ENCODE measurements at regions not wholly inside any gene's neighbourhood (a gene's known extent, or its start where the extent isn't known, plus 50 kb on each side); places are given as distances from the start of the nearest gene placed in this dataset.
"Not testable (repeated sequence)": the region's sequence is repeated elsewhere in the genome, so short reads cannot be mapped to it uniquely, and the experiment has no call there.

DNA sequence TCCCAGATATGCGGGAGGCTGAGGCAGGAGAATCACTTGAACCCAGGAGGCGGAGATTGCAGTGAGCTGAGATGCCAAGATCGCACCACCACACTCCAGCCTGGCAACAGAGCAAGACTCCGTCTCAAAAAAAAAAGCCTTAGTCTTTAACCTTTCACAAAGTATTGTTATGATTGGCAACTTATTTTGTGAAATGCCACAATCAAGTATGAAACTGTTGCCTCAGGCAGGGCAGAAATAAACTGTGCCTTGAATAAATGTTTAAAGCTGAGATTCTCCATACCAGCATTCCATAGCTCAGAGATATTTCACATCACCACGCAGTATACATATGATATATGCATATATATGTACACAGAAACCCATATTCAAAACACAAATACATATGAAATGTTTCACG, 120.1 kb upstream of the CCDC28A start:
- DNase-seq (ENCODE audit: low read depth): no peak
- H3K4me3 ChIP-seq (ENCODE audit: low read depth, low read length): no peak overlapping the region

DNA sequence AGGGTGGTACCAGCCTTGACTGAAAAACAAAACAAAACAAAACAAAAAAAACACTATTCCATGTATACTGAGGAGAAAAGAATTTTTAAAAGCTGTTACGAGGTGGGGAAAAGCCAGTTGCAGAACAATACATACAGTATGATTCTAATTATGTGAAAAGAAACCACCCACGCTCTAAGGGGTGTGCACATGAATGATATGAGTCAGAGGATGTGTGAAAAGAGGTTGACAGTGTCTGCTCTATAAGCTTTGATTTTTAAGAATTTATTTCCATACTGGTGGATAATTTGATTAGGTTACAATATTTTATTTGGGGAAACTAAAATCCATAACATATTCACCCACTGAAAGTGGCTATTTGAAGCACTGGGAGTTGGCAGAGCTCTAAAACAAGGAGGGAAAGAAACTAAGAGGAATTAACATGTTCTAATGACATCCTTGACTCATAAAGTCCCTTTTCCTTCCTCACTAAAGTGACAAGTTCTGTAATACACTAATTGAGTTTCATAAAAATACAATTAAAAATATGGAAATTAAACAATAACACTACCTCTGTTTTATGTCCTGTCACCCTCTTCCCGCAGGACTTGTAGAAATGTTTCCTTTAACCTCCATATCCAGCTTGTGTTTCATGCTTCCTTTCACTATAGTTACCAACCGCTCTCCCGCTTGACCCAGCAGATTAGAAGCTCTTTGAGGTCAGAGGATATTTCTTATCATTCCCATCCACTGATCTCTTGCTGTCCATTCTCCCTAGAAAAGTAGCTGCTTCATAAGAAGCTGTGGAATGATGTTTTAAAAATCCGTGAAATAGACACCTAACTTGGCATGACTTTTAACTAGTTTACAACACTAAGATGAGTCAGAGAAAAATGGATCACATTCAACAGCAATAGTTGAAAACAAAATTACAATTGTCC, 118.6 kb upstream of the CCDC28A start:
- DNase-seq (ENCODE audit: low read depth): no peak
- no peak overlapping the region for H3K4me3 ChIP-seq (ENCODE audit: low read depth, low read length)

GRCh38 chr6:138655828-138656227, 117.7 kb upstream of the CCDC28A start:
- no peak for DNase-seq (ENCODE audit: low read depth)
- H3K4me3 ChIP-seq (ENCODE audit: low read depth, low read length): no peak overlapping the region

GRCh38 chr6:138656364-138657064, 117.1 kb upstream of the CCDC28A start:
- no peak for DNase-seq (ENCODE audit: low read depth)
- H3K4me3 ChIP-seq (ENCODE audit: low read depth, low read length): no peak overlapping the region

DNA sequence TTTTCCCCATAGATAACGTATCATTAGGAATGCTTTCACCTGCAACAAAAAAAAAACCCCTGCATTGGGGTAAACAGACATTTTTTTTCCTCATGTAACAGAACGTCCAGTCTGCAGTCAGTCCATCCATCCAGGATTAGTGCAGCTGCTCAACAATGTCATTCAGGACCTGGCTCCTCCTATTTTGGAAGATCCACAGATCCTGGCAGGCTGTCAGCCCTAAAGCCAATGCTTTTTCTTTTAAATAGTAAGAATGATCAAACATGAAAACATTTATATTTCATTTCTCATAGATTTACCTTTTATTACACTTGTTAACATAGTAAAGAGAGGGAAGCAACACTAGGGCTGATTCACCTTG, 116.5 kb upstream of the CCDC28A start:
- no peak overlapping the region for H3K4me3 ChIP-seq (ENCODE audit: low read depth, low read length)
- DNase-seq (ENCODE audit: low read depth): no peak

DNA sequence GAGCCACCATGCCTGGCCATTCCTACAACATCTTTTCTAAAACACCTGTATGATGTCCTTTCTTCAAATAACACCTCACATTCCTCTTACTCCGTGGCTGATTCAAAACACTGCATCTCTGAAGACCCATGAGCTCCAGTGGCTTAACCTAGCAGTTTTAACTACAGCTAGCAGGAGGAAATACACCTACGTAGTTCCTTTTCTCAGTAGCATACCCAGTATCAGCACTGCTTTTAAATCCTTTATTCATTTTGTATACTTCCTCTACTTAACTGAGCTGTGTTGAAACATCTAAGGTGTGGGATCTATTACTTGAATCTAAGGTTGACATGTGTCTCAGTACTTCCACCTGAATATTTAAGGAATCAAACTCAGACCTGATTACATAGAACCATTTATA, 113.6 kb upstream of the CCDC28A start:
- no peak for DNase-seq (ENCODE audit: low read depth)
- H3K4me3 ChIP-seq (ENCODE audit: low read depth, low read length): no peak overlapping the region

DNA sequence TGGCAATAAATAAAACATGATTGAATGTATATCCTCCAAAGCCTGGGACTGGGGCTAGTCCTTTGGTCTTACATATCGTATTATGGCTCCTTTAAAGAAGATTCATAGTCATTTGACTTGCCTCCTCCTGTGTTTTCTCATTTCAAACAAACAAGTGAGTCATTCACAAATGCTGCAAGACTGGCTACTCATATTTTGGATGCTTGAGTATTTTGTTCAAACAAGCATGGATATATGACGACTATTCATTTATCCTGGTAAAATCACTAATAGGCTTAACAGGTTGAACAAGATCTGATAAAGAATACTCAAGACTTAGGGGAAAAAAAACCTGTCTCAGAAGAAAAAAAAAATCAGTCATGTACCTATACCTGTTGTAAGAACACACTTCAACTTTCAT, 111.1 kb upstream of the CCDC28A start:
- DNase-seq (ENCODE audit: low read depth): no peak
- no peak overlapping the region for H3K4me3 ChIP-seq (ENCODE audit: low read depth, low read length)

- DNase-seq (ENCODE audit: low read depth): no peak
- H3K4me3 ChIP-seq (ENCODE audit: low read depth, low read length): no peak overlapping the region
Measured at GRCh38 chr6:138663892-138664291, 109.7 kb upstream of the CCDC28A start.

- no peak for DNase-seq (ENCODE audit: low read depth)
- H3K4me3 ChIP-seq (ENCODE audit: low read depth, low read length): no peak overlapping the region
Measured at GRCh38 chr6:138664745-138665144, 108.8 kb upstream of the CCDC28A start.

DNA sequence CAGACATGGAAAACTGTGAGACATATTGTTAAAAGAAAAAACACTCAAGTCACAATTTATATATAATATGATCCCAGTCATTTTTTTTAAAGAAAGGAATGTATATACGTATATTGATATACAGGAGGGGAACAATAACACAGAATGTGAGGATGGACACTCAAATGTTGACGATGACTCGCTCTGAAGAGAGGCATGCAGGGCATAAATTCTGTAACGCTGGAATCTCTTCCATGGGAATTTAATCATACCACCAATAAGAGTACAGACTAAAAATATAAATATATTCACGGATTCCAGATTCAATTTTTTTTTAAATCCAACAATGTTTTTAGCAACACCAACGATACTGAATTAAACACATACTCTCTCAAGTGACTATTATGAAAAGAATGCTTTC, 106.9 kb upstream of the CCDC28A start:
- no peak overlapping the region for H3K4me3 ChIP-seq (ENCODE audit: low read depth, low read length)
- no peak for DNase-seq (ENCODE audit: low read depth)

GRCh38 chr6:138667408-138667807, 106.2 kb upstream of the CCDC28A start:
- no peak for DNase-seq (ENCODE audit: low read depth)
- no peak overlapping the region for H3K4me3 ChIP-seq (ENCODE audit: low read depth, low read length)

- H3K4me3 ChIP-seq (ENCODE audit: low read depth, low read length): no peak overlapping the region
- DNase-seq (ENCODE audit: low read depth): no peak
Measured at GRCh38 chr6:138671351-138671750, 102.2 kb upstream of the CCDC28A start.

- no peak overlapping the region for H3K4me3 ChIP-seq (ENCODE audit: low read depth, low read length)
- no peak for DNase-seq (ENCODE audit: low read depth)
Measured at GRCh38 chr6:138673346-138674014, 100.1 kb upstream of the CCDC28A start.

- not testable (repeated sequence) for H3K4me3 ChIP-seq (ENCODE audit: low read depth, low read length); DNase-seq (ENCODE audit: low read depth)
Measured at GRCh38 chr6:138674444-138674843, 99.1 kb upstream of the CCDC28A start.

GRCh38 chr6:138677538-138677937, 96.0 kb upstream of the CCDC28A start:
- no peak for DNase-seq (ENCODE audit: low read depth)
- H3K4me3 ChIP-seq (ENCODE audit: low read depth, low read length): no peak overlapping the region

DNA sequence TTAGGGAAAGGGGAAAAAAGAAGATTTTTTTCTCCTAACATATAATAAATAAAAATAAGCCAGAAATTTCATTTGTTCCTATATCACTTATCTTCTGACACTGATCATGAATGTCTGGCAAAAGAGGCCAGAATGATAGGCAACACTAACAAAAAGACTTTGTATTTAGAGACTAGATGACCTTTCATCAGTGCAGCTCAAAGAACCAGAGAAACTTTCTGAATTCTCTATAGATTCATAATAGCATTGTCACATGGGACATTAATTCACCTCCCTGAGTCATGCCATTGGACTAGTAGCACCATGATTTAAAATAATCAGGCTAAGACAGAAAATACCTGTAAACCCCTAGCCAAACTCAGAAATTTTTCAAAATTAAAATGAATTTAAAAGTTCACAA, 95.4 kb upstream of the CCDC28A start:
- H3K4me3 ChIP-seq (ENCODE audit: low read depth, low read length): no peak overlapping the region
- DNase-seq (ENCODE audit: low read depth): no peak

GRCh38 chr6:138680085-138680484, 93.5 kb upstream of the CCDC28A start:
- H3K4me3 ChIP-seq (ENCODE audit: low read depth, low read length): no peak overlapping the region
- DNase-seq (ENCODE audit: low read depth): no peak

DNA sequence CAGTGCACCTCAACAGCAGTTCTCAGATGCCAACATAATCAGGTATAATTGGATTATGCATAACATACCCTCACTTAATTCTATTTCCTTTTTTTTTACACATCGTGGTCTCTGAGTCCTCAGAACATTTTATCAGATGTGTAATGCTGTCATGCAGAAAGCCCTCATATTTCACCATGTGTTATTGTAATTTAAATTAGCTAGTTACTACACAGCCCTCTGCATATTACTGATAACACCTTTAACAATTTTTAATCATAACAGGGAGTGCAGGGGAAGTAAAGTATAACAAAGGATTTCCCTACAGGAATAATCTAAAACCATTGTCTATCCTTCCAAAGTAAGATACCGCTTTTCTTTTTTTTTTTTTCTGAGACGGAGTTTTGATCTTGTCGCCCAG, 91.9 kb upstream of the CCDC28A start:
- H3K4me3 ChIP-seq (ENCODE audit: low read depth, low read length): no peak overlapping the region
- no peak for DNase-seq (ENCODE audit: low read depth)

- no peak for DNase-seq (ENCODE audit: low read depth)
- no peak overlapping the region for H3K4me3 ChIP-seq (ENCODE audit: low read depth, low read length)
Measured at GRCh38 chr6:138682704-138683527, 90.7 kb upstream of the CCDC28A start.

- no peak for DNase-seq (ENCODE audit: low read depth)
- no peak overlapping the region for H3K4me3 ChIP-seq (ENCODE audit: low read depth, low read length)
Measured at GRCh38 chr6:138685257-138685656, 88.3 kb upstream of the CCDC28A start.
